HCT116 (cell line): ENCODE measurements at regions not wholly inside any gene's neighbourhood (a gene's known extent, or its start where the extent isn't known, plus 50 kb on each side); places are given as distances from the start of the nearest gene placed in this dataset.

Experiments
- ATAC-seq: fragments of 200-7000 bp; cut with Tn5 transposase; 2 replicates; pipeline ENCODE4 v1.9.1; 2020; ENCODE audit warnings: mild to moderate bottlenecking, moderate library complexity
- BruUV-seq: library from RNA; stranded (reverse); fragments of 400-500 nt; replicated peaks from 2 replicates; lab custom pipeline; 2021; lab: Mats Ljungman, UMichigan
- CTCF ChIA-PET: fragments of 300-600 bp; sonication (Branson Sonifier 250); formaldehyde crosslinking; loops from one replicate; lab custom pipeline; 2021; ENCODE audit warnings: antibody characterized with exemption; lab: Charles Lee
- POLR2A ChIA-PET: fragments of 300-600, 350-600 bp; sonication (Branson Sonifier 250); formaldehyde crosslinking; loops from one replicate; lab custom pipeline; 2021; ENCODE audit warnings: antibody characterized with exemption; lab: Charles Lee
- RAD21 ChIA-PET, 2 experiments: fragments of 300-600 bp; sonication (Branson Sonifier 250); formaldehyde crosslinking; loops; one replicate each; lab custom pipeline; 2023; ENCODE audit warnings: low total read pairs in 2 of 2; ENCODE audit not compliant: uncharacterized antibody in 2 of 2, unreplicated experiment in 2 of 2, low non-redundant PET in 1 of 2; lab: Charles Lee
- DNase-seq: peaks from one replicate; pipeline ENCODE4 v3.0.0-alpha.2; 2010; ENCODE audit warnings: low read depth, low spot score
- H2AFZ ChIP-seq: fragments of 200-600 bp; shearing (Covaris generic), sonication (generic); 2 replicates; pipeline ENCODE4 v1.6.1; 2017; ENCODE audit warnings: low read depth, mixed run types, mixed read lengths, antibody characterized with exemption, low read length; ENCODE audit not compliant: poor library complexity, severe bottlenecking
- H3K27ac ChIP-seq: 2 replicates; pipeline ENCODE4 v1.5.1; 2012; ENCODE audit warnings: low read depth, low read length
- H3K27me3 ChIP-seq: fragments of 200-600 bp; sonication (generic); 2 replicates; pipeline ENCODE4 v1.6.1; 2016; ENCODE audit warnings: mixed run types, low read length, mixed read lengths; ENCODE audit not compliant: insufficient read depth
- H3K36me3 ChIP-seq, 2 experiments: fragments of 200-500 bp in 1 of 2; fragments of 200-600 bp in 1 of 2; sonication (Bioruptor generic) in 1 of 2; sonication (generic) in 1 of 2; 2 replicates each; pipeline versions ENCODE4 v1.5.1 to v1.6.1; 2014 to 2016; ENCODE audit warnings: low read length in 2 of 2, inconsistent platforms in 1 of 2, mixed read lengths in 1 of 2, mixed run types in 1 of 2; ENCODE audit not compliant: insufficient read depth in 2 of 2, control insufficient read depth in 1 of 2
- H3K4me1 ChIP-seq, 2 experiments: fragments of 200-600 bp in 1 of 2; sonication (generic) in 1 of 2; 2 replicates each; pipeline versions ENCODE4 v1.5.1 to v1.6.1; 2012 to 2017; ENCODE audit warnings: low read length in 2 of 2, inconsistent platforms in 1 of 2, mild to moderate bottlenecking in 1 of 2, mixed read lengths in 1 of 2, mixed run types in 1 of 2, moderate library complexity in 1 of 2; ENCODE audit not compliant: insufficient read depth in 2 of 2, control insufficient read depth in 1 of 2
- H3K4me2 ChIP-seq: fragments of 200-600 bp; sonication (generic); 2 replicates; pipeline ENCODE4 v1.6.1; 2017; ENCODE audit warnings: mixed run types, low read length, mixed read lengths
- H3K4me3 ChIP-seq, 2 experiments: fragments of 200-600 bp in 1 of 2; sonication (generic) in 1 of 2; replicated peaks in 1 of 2; 2 replicates each; pipeline ENCODE4 v1.5.1; 2011 to 2016; ENCODE audit warnings: low read length in 2 of 2, control low read depth in 1 of 2, low read depth in 1 of 2, mild to moderate bottlenecking in 1 of 2, mixed read lengths in 1 of 2, mixed run types in 1 of 2
- H3K79me2 ChIP-seq: fragments of 200-600 bp; sonication (generic); 2 replicates; pipeline ENCODE4 v1.6.1; 2017; ENCODE audit warnings: mild to moderate bottlenecking, mixed run types, low read length, moderate library complexity, mixed read lengths; ENCODE audit not compliant: insufficient read depth
- H3K9ac ChIP-seq: fragments of 200-600 bp; sonication (generic); 2 replicates; pipeline ENCODE4 v1.6.1; 2016; ENCODE audit warnings: low read length, mixed read lengths
- H3K9me2 ChIP-seq: fragments of 200-600 bp; sonication (generic), shearing (Covaris generic); 2 replicates; pipeline ENCODE4 v1.6.1; 2017; ENCODE audit warnings: mixed run types, mild to moderate bottlenecking, moderate library complexity; ENCODE audit not compliant: insufficient read depth
- H3K9me3 ChIP-seq, 2 experiments: fragments of 200-500 bp in 1 of 2; fragments of 200-600 bp in 1 of 2; sonication (Bioruptor generic) in 1 of 2; sonication (generic) in 1 of 2; 2 replicates each; pipeline ENCODE4 v1.6.1; 2014 to 2017; ENCODE audit warnings: low read length in 2 of 2, mixed read lengths in 2 of 2, inconsistent platforms in 1 of 2, low read depth in 1 of 2, mild to moderate bottlenecking in 1 of 2, mixed run types in 1 of 2, moderate library complexity in 1 of 2; ENCODE audit not compliant: control insufficient read depth in 1 of 2, insufficient read depth in 1 of 2
- H4K20me1 ChIP-seq: fragments of 200-600 bp; sonication (generic), shearing (Covaris generic); 2 replicates; pipeline ENCODE4 v1.6.1; 2017; ENCODE audit warnings: mixed run types, mild to moderate bottlenecking, moderate library complexity; ENCODE audit not compliant: insufficient read depth
- ATF3 ChIP-seq: IDR thresholded peaks from 2 replicates; pipeline ENCODE4 v1.6.1; 2012
- EGR1 ChIP-seq: IDR thresholded peaks from 2 replicates; pipeline ENCODE4 v1.6.1; 2012; ENCODE audit warnings: low read depth
- ELF1 ChIP-seq: IDR thresholded peaks from 2 replicates; pipeline ENCODE4 v1.6.1; 2012; ENCODE audit warnings: low read depth, borderline replicate concordance
- EZH2phosphoT487 ChIP-seq: fragments of 200-600 bp; IDR thresholded peaks from 2 replicates; pipeline ENCODE4 v1.6.1; 2018; ENCODE audit warnings: antibody characterized with exemption, borderline replicate concordance
- FOSL1 ChIP-seq: IDR thresholded peaks from 2 replicates; pipeline ENCODE4 v1.6.1; 2012; ENCODE audit warnings: low read depth
- JUND ChIP-seq: IDR thresholded peaks from 2 replicates; pipeline ENCODE4 v1.6.1; 2012
- POLR2A ChIP-seq: IDR thresholded peaks from 2 replicates; pipeline ENCODE4 v1.7.0; 2011; ENCODE audit warnings: borderline replicate concordance; ENCODE audit not compliant: insufficient read depth, insufficient read length; ENCODE audit errors: extremely low read depth
- RAD21 ChIP-seq: IDR thresholded peaks from 2 replicates; pipeline ENCODE4 v1.6.1; 2012; ENCODE audit warnings: low read depth, mild to moderate bottlenecking
- SIN3A ChIP-seq: IDR thresholded peaks from 2 replicates; pipeline ENCODE4 v1.6.1; 2012; ENCODE audit warnings: low read depth
- SP1 ChIP-seq: IDR thresholded peaks from 2 replicates; pipeline ENCODE4 v1.6.1; 2012; ENCODE audit warnings: low read depth
- SRF ChIP-seq: IDR thresholded peaks from 2 replicates; pipeline ENCODE4 v1.6.1; 2012; ENCODE audit warnings: low read depth
- TCF7L2 ChIP-seq: IDR thresholded peaks from 2 replicates; pipeline ENCODE4 v1.7.0; 2011; ENCODE audit warnings: borderline replicate concordance, inconsistent platforms; ENCODE audit not compliant: insufficient read depth, insufficient read length; ENCODE audit errors: extremely low read depth
- YY1 ChIP-seq: IDR thresholded peaks from 2 replicates; pipeline ENCODE4 v1.6.1; 2011; ENCODE audit warnings: low read length, low read depth, moderate library complexity, mild to moderate bottlenecking; ENCODE audit not compliant: insufficient replicate concordance; ENCODE audit errors: extremely low read depth
- ZBTB33 ChIP-seq: IDR thresholded peaks from 2 replicates; pipeline ENCODE4 v1.6.1; 2011; ENCODE audit warnings: mild to moderate bottlenecking, low read length, moderate library complexity; ENCODE audit not compliant: insufficient replicate concordance; ENCODE audit errors: extremely low read depth
- ZFX ChIP-seq: fragments of 450-650 bp; IDR thresholded peaks from 2 replicates; pipeline ENCODE4 v1.6.1; 2017
- ZNF274 ChIP-seq: fragments of 200-500 bp; sonication (Bioruptor generic); IDR thresholded peaks from 2 replicates; pipeline ENCODE4 v1.6.1; 2014; ENCODE audit warnings: mild to moderate bottlenecking, low read depth, low read length, inconsistent platforms
- intact Hi-C: fragments of 100-400 bp; cut with micrococcal nuclease; formaldehyde crosslinking; loops from 2 replicates; pipeline ENCODE4 v1.10.0; 2022

- no TSS peak for BruUV-seq
- ATAC-seq (no peak), DNase-seq (no peak)
- Histone ChIP-seq H3K27me3 (no peaks in the 10 kb centered on the region), H3K9me2 (no peaks in the 10 kb centered on the region), H3K36me3 (no peaks in the 10 kb centered on the region), H3K9me3 (peaks cover 6 to 7% of the 10 kb centered on the region in 2 experiments; a peak in 2 of 4 replicates), H3K4me2 (no peak overlapping the region), H3K9ac (no peak overlapping the region), H3K4me1 (no peaks in the 10 kb centered on the region), H4K20me1 (no peaks in the 10 kb centered on the region), H3K27ac (no peak overlapping the region), H3K4me3 (no peak overlapping the region), H2AFZ (no peak overlapping the region), H3K79me2 (no peaks in the 10 kb centered on the region)
- intact Hi-C loops, result no loop called here
- ChIA-PET CTCF (no interaction called here), POLR2A (no interaction called here), RAD21 (no interaction called here)
- TF ChIP-seq ZBTB33, result no peak
- TF ChIP-seq ELF1, result no peak
- no peak for TF ChIP-seq ATF3
- no peak for TF ChIP-seq YY1
- TF ChIP-seq TCF7L2, result no peak
- TF ChIP-seq POLR2A, result no peak
- TF ChIP-seq RAD21, result no peak
- no peak for TF ChIP-seq ZNF274
- TF ChIP-seq JUND, result no peak
- TF ChIP-seq EGR1, result no peak
- TF ChIP-seq SIN3A, result no peak
- TF ChIP-seq ZFX, result no peak
- no peak for TF ChIP-seq SP1
- TF ChIP-seq FOSL1, result no peak
- TF ChIP-seq EZH2phosphoT487, result no peak
- no peak for TF ChIP-seq SRF
These were observed 1318.9 kb downstream of the AACS start for GRCh38 chr12:126384026-126384564.
